ENCODE measurements at regions not wholly inside any gene's neighbourhood (a gene's known extent, or its start where the extent isn't known, plus 50 kb on each side); places are given as distances from the start of the nearest gene placed in this dataset.
"Not testable (repeated sequence)": the region's sequence is repeated elsewhere in the genome, so short reads cannot be mapped to it uniquely, and the experiment has no call there.

DNA sequence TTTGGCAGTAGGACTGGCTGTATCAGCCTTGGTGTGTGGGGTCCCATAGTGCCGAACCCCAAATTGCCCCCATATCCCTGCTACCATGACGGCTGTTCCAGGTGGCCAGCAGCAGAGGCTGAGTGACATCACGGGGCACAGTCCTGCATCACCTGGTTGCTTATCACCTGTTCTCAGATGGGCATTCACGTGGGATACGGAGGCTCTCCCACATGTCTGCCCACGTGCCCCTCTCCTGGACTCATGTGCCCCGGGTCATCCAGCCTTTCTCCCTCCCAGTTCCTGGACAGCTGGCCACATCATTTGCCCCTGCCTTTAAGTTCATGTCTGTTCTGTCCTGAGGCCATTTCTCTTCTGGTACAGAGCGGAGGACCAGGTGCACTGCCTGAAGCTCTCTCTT, 431.0 kb upstream of the B3GAT1 start:
- no peak overlapping the region for H3K4me3 ChIP-seq
- H3K4me1 ChIP-seq (replicated peaks) = no peaks in the 10 kb centered on the region
- no peak for DNase-seq (ENCODE audit: low spot score)
- H3K36me3 ChIP-seq = no peaks in the 10 kb centered on the region
- H3K27me3 ChIP-seq (replicated peaks; ENCODE audit: insufficient read depth) = peaks cover 3% of the 10 kb centered on the region
- no peaks in the 10 kb centered on the region for H3K9me3 ChIP-seq
- no peak overlapping the region for H3K27ac ChIP-seq
- no peak for TF ChIP-seq POLR2AphosphoS5 (IDR thresholded peaks at IDR 0.05)
- TF ChIP-seq, protein P1, sequence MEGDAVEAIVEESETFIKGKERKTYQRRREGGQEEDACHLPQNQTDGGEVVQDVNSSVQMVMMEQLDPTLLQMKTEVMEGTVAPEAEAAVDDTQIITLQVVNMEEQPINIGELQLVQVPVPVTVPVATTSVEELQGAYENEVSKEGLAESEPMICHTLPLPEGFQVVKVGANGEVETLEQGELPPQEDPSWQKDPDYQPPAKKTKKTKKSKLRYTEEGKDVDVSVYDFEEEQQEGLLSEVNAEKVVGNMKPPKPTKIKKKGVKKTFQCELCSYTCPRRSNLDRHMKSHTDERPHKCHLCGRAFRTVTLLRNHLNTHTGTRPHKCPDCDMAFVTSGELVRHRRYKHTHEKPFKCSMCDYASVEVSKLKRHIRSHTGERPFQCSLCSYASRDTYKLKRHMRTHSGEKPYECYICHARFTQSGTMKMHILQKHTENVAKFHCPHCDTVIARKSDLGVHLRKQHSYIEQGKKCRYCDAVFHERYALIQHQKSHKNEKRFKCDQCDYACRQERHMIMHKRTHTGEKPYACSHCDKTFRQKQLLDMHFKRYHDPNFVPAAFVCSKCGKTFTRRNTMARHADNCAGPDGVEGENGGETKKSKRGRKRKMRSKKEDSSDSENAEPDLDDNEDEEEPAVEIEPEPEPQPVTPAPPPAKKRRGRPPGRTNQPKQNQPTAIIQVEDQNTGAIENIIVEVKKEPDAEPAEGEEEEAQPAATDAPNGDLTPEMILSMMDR (IDR thresholded peaks at IDR 0.05) = no peak
- TF ChIP-seq POLR2A (IDR thresholded peaks at IDR 0.05) = no peak
- intact Hi-C loops (cut with DNase I) = no loop called here
- 89% methylated on average over 8 of the region's 8 CpGs for WGBS

GRCh38 chr11:134841972-134842371, 429.9 kb upstream of the B3GAT1 start:
- no peak for DNase-seq (ENCODE audit: low spot score)
- peaks cover 3% of the 10 kb centered on the region for H3K27me3 ChIP-seq (replicated peaks; ENCODE audit: insufficient read depth)
- H3K9me3 ChIP-seq = no peaks in the 10 kb centered on the region
- TF ChIP-seq POLR2AphosphoS5 (IDR thresholded peaks at IDR 0.05) = no peak
- TF ChIP-seq, protein P1 (IDR thresholded peaks at IDR 0.05) = no peak
- no peak for TF ChIP-seq POLR2A (IDR thresholded peaks at IDR 0.05)
- intact Hi-C loops (cut with DNase I) = no loop called here
- H3K4me3 ChIP-seq = no peak overlapping the region
- H3K36me3 ChIP-seq = no peaks in the 10 kb centered on the region
- 62% methylated on average over 5 of the region's 5 CpGs for WGBS
- H3K4me1 ChIP-seq (replicated peaks) = no peaks in the 10 kb centered on the region
- H3K27ac ChIP-seq = no peak overlapping the region

DNA sequence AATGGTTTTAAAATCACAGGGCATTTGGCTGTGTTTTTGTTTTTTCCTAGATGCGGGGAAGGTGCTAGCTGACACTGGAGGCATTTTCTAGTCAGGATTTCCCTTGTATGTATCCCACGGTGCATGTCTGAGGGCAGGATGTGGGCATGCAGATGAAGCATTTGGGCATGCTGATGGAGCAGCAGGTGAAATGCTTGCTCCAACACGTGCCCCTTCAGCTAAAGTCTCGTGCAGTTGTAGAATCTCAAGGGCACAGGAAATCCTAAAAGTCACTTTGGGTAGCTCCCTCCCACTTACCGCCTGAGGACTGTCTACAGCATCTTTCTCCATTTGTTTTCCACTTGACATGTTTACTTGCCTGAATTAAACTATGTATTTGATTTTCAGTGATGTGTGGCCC, 429.4 kb upstream of the B3GAT1 start:
- TF ChIP-seq POLR2AphosphoS5 (IDR thresholded peaks at IDR 0.05) (no peak), POLR2A (IDR thresholded peaks at IDR 0.05) (no peak)
- TF ChIP-seq, protein P1 (IDR thresholded peaks at IDR 0.05) = no peak
- 64% methylated on average over 5 of the region's 5 CpGs for WGBS
- Histone ChIP-seq H3K4me3 (no peak overlapping the region), H3K36me3 (no peaks in the 10 kb centered on the region), H3K27ac (no peak overlapping the region), H3K9me3 (no peaks in the 10 kb centered on the region), H3K4me1 (replicated peaks) (no peaks in the 10 kb centered on the region), H3K27me3 (replicated peaks; ENCODE audit: insufficient read depth) (peaks cover 3% of the 10 kb centered on the region)
- no peak for DNase-seq (ENCODE audit: low spot score)
- intact Hi-C loops (cut with DNase I) = no loop called here

DNA sequence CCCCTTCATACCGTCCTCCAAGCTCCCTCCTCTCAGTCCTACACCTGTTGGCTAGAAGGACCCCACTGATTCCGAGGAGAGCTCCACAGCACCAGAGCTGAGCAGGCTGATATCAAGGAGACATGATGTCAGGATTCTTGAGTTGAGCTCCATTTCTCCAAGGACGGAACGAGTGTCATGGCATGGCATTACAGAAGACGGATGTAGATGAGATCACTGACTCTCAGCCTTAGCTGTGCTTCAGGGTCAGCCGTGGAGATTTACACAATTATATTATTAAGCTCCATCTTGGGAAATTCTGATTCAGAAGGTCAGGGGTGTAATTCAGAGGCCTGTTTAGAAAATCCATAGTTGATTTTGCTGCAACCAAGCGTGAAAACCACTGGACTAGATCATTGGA, 428.9 kb upstream of the B3GAT1 start:
- TF ChIP-seq, protein P1 (IDR thresholded peaks at IDR 0.05) = no peak
- no peak for TF ChIP-seq POLR2AphosphoS5 (IDR thresholded peaks at IDR 0.05)
- 89% methylated on average over 7 of the region's 7 CpGs for WGBS
- no peaks in the 10 kb centered on the region for H3K9me3 ChIP-seq
- intact Hi-C loops (cut with DNase I) = no loop called here
- no peak for DNase-seq (ENCODE audit: low spot score)
- H3K36me3 ChIP-seq = no peaks in the 10 kb centered on the region
- no peak overlapping the region for H3K4me3 ChIP-seq
- H3K27me3 ChIP-seq (replicated peaks; ENCODE audit: insufficient read depth) = peaks cover 3% of the 10 kb centered on the region
- no peaks in the 10 kb centered on the region for H3K4me1 ChIP-seq (replicated peaks)
- no peak overlapping the region for H3K27ac ChIP-seq

DNA sequence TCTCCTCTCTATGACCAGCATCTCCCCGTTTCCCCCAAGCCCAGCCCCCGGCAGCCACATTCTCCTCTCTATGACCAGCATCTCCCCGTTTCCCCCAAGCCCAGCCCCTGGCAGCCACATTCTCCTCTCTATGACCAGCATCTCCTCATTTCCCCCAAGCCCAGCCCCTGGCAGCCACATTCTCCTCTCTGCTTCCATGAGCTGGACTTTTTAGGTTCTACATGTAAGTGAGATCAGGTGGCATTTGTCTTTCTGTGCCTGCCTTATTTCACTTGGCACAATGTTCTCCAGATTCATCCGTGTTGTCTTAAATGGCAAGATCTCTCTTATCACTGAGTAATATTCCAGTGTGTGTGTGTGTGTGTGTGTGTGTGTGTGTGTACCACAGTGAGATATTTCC, 428.1 kb upstream of the B3GAT1 start:
- H3K27me3 ChIP-seq (replicated peaks; ENCODE audit: insufficient read depth); H3K4me1 ChIP-seq (replicated peaks); intact Hi-C loops (cut with DNase I); H3K27ac ChIP-seq; H3K4me3 ChIP-seq; H3K36me3 ChIP-seq; H3K9me3 ChIP-seq; DNase-seq (ENCODE audit: low spot score): not testable (repeated sequence)
- WGBS = 65% methylated on average over 4 of the region's 4 CpGs

Data from prostate gland (tissue), 2 donors.